ENCODE measurements at regions not wholly inside any gene's neighbourhood (a gene's known extent, or its start where the extent isn't known, plus 50 kb on each side); places are given as distances from the start of the nearest gene placed in this dataset.

DNA sequence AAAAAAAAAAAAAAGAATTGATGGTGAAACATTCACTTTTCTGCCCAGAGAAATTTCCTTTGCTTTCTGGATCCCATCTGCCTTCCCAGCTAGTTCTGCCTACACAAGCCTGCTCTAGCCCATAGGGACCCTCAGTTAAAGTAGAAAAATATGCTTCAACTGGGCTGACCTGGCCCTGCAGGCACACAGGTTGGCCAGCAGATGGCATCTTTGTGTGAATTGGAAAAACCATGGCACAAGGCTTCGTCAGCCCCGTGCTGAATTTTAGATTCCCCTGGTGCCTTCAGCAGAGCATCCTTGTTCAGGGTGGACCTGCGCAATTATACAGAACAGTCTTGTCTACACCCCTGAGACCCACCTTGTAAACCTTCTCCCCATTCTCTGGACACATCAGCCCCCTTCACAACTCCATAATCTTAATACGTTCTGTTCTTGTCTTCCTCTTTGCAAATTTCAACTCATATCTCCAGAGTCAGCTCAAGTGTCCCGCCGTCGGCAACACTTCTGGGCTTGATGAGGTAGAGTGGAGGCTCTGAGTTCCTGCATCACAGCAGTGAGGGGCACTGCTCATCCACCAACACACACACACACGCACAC is 114.5 kb downstream of the INSIG2 start:
- TF ChIP-seq CTCF (IDR thresholded peaks at IDR 0.05; ENCODE audit: low read depth, low read length, poor library complexity, severe bottlenecking) = peak; percentile 79
- no peak for TF ChIP-seq EZH2phosphoT487 (IDR thresholded peaks at IDR 0.05; ENCODE audit: borderline replicate concordance, low read length)

All from DOHH2 (cell line).